SK-N-SH (cell line): ENCODE measurements at regions not wholly inside any gene's neighbourhood (a gene's known extent, or its start where the extent isn't known, plus 50 kb on each side); places are given as distances from the start of the nearest gene placed in this dataset.

Experiments
- CTCF ChIA-PET: fragments of 300-600, 350-600 bp; formaldehyde crosslinking; extraction: SDS; loops from one replicate; lab custom pipeline; 2021; lab: Yijun Ruan, JAX
- POLR2A ChIA-PET: fragments of 350-600 bp; sonication (Branson Sonifier 250); formaldehyde crosslinking; extraction: SDS; loops from one replicate; lab custom pipeline; 2020; ENCODE audit warnings: antibody characterized with exemption, inconsistent platforms; lab: Yijun Ruan, JAX
- DNase-seq: peaks from one replicate; pipeline ENCODE4 v3.0.0; 2012
- H2AFZ ChIP-seq: fragments of 200-600 bp; sonication (generic); 2 replicates; pipeline ENCODE4 v1.8.1; 2016; ENCODE audit warnings: antibody characterized with exemption, mild to moderate bottlenecking, low read depth
- H3F3A ChIP-seq: fragments of 200-600 bp; sonication (generic); replicated peaks from 2 replicates; pipeline ENCODE3; 2016; ENCODE audit warnings: antibody characterized with exemption, mild to moderate bottlenecking; ENCODE audit not compliant: insufficient read depth
- H3K27ac ChIP-seq, 2 experiments: fragments of 200-500 bp in 1 of 2; fragments of 200-600 bp in 1 of 2; sonication (Bioruptor generic) in 1 of 2; sonication (generic), shearing (Covaris generic) in 1 of 2; 2 replicates each; pipeline versions ENCODE4 v1.5.1 to v1.6.1; 2014 to 2016; ENCODE audit warnings: low read depth in 2 of 2, inconsistent platforms in 1 of 2, low read length in 1 of 2, mild to moderate bottlenecking in 1 of 2, mixed read lengths in 1 of 2
- H3K27me3 ChIP-seq: fragments of 200-600 bp; sonication (generic), shearing (Covaris generic); 2 replicates; pipeline ENCODE4 v1.6.1; 2016; ENCODE audit warnings: mixed run types; ENCODE audit not compliant: insufficient read depth
- H3K36me3 ChIP-seq, 2 experiments: fragments of 200-500 bp in 1 of 2; fragments of 200-600 bp in 1 of 2; sonication (Bioruptor generic) in 1 of 2; sonication (generic) in 1 of 2; replicated peaks in 1 of 2; 2 replicates each; pipeline versions ENCODE3 to v1.5.1; 2014 to 2016; ENCODE audit warnings: low read length in 1 of 2, mild to moderate bottlenecking in 1 of 2; ENCODE audit not compliant: insufficient read depth in 2 of 2, control insufficient read depth in 1 of 2
- H3K4me1 ChIP-seq, 2 experiments: fragments of 200-500 bp in 1 of 2; fragments of 200-600 bp in 1 of 2; sonication (Bioruptor generic) in 1 of 2; sonication (generic), shearing (Covaris generic) in 1 of 2; 2 replicates each; pipeline versions ENCODE4 v1.5.1 to v1.6.1; 2014 to 2016; ENCODE audit warnings: low read depth in 1 of 2, low read length in 1 of 2, mixed run types in 1 of 2; ENCODE audit not compliant: insufficient read depth in 2 of 2, control insufficient read depth in 1 of 2
- H3K4me2 ChIP-seq: fragments of 200-600 bp; sonication (generic), shearing (Covaris generic); 2 replicates; pipeline ENCODE4 v1.6.1; 2017; ENCODE audit warnings: mixed run types
- H3K4me3 ChIP-seq, 2 experiments: fragments of 200-500 bp in 1 of 2; fragments of 200-600 bp in 1 of 2; sonication (Bioruptor generic) in 1 of 2; sonication (generic), shearing (Covaris generic) in 1 of 2; 2 replicates each; pipeline versions ENCODE4 v1.5.1 to v1.8.1; 2014 to 2016; ENCODE audit warnings: low read depth in 2 of 2, inconsistent platforms in 1 of 2, low read length in 1 of 2, mild to moderate bottlenecking in 1 of 2, mixed read lengths in 1 of 2, moderate library complexity in 1 of 2
- H3K79me2 ChIP-seq: fragments of 200-600 bp; sonication (generic); 2 replicates; pipeline ENCODE4 v1.8.1; 2017; ENCODE audit warnings: mild to moderate bottlenecking; ENCODE audit not compliant: insufficient read depth
- H3K9ac ChIP-seq: fragments of 200-600 bp; sonication (generic); 2 replicates; pipeline ENCODE4 v1.6.1; 2017; ENCODE audit warnings: mixed run types
- H3K9me2 ChIP-seq: fragments of 200-600 bp; sonication (generic); 2 replicates; pipeline ENCODE4 v1.6.1; 2017; ENCODE audit warnings: mixed run types
- H3K9me3 ChIP-seq: fragments of 200-600 bp; sonication (generic); 2 replicates; pipeline ENCODE4 v1.6.1; 2017; ENCODE audit warnings: mixed run types, mild to moderate bottlenecking, moderate library complexity
- H4K20me1 ChIP-seq: fragments of 200-600 bp; sonication (generic); 2 replicates; pipeline ENCODE4 v1.6.1; 2017; ENCODE audit warnings: mild to moderate bottlenecking, mixed run types; ENCODE audit not compliant: insufficient read depth
- ELF1 ChIP-seq: IDR thresholded peaks from 2 replicates; pipeline ENCODE4 v1.4.0; 2012
- EZH2phosphoT487 ChIP-seq: fragments of 200-600 bp; sonication (generic); IDR thresholded peaks from 2 replicates; pipeline ENCODE4 v1.6.1; 2017; ENCODE audit warnings: low read depth, mixed run types, mild to moderate bottlenecking, antibody characterized with exemption, moderate library complexity, borderline replicate concordance
- FOXJ3 ChIP-seq: sonication (generic); formaldehyde crosslinking; IDR thresholded peaks from 2 replicates; pipeline ENCODE4 v1.5.1; 2020; ENCODE audit warnings: mild to moderate bottlenecking, missing genetic modification reagents
- FOXM1 ChIP-seq: IDR thresholded peaks from 2 replicates; pipeline ENCODE4 v1.4.0; 2012; ENCODE audit warnings: low read depth, mild to moderate bottlenecking
- IRF3 ChIP-seq: fragments of 150-350 bp; IDR thresholded peaks from 2 replicates; pipeline ENCODE4 v1.6.1; 2016; ENCODE audit warnings: mild to moderate bottlenecking, low read depth, low read length
- MEF2A ChIP-seq: IDR thresholded peaks from 2 replicates; pipeline ENCODE4 v1.4.0; 2012; ENCODE audit warnings: low read depth, borderline replicate concordance
- MXI1 ChIP-seq: IDR thresholded peaks from 2 replicates; pipeline ENCODE4 v1.6.1; 2012; ENCODE audit warnings: mild to moderate bottlenecking, low read depth, low read length, improper control_type of control experiment
- NRF1 ChIP-seq: IDR thresholded peaks from 2 replicates; pipeline ENCODE4 v1.6.1; 2012; ENCODE audit warnings: low read depth, mild to moderate bottlenecking, low read length
- POLR2AphosphoS5 ChIP-seq: IDR thresholded peaks from 2 replicates; pipeline ENCODE4 v1.6.1; 2012; ENCODE audit warnings: low read depth, low read length
- RCOR1 ChIP-seq: fragments of 150-350 bp; IDR thresholded peaks from 2 replicates; pipeline ENCODE4 v1.6.1; 2017; ENCODE audit warnings: antibody characterized with exemption, low read length
- REST ChIP-seq: IDR thresholded peaks from 2 replicates; pipeline ENCODE4 v1.6.1; 2012; ENCODE audit warnings: mild to moderate bottlenecking, low read depth, low read length, moderate library complexity
- RFX5 ChIP-seq: IDR thresholded peaks from 2 replicates; pipeline ENCODE4 v1.6.1; 2012; ENCODE audit warnings: mild to moderate bottlenecking, improper control_type of control experiment, low read length
- RXRA ChIP-seq: IDR thresholded peaks from 2 replicates; pipeline ENCODE4 v1.4.0; 2012; ENCODE audit warnings: low read depth, mild to moderate bottlenecking, borderline replicate concordance
- SIN3A ChIP-seq: IDR thresholded peaks from 2 replicates; pipeline ENCODE4 v1.6.1; 2012; ENCODE audit warnings: low read depth, mild to moderate bottlenecking, low read length, moderate library complexity, borderline replicate concordance
- SMC3 ChIP-seq: IDR thresholded peaks from 2 replicates; pipeline ENCODE4 v1.6.1; 2012; ENCODE audit warnings: low read depth, low read length, improper control_type of control experiment
- TAF1 ChIP-seq: IDR thresholded peaks from 2 replicates; pipeline ENCODE4 v1.6.1; 2012; ENCODE audit warnings: low read depth, mild to moderate bottlenecking, low read length, moderate library complexity, borderline replicate concordance
- TCF12 ChIP-seq: IDR thresholded peaks from 2 replicates; pipeline ENCODE4 v1.4.0; 2012
- TEAD4 ChIP-seq: IDR thresholded peaks from 2 replicates; pipeline ENCODE4 v1.4.0; 2012; ENCODE audit warnings: mild to moderate bottlenecking, borderline replicate concordance; ENCODE audit not compliant: insufficient read depth
- USF1 ChIP-seq: IDR thresholded peaks from 2 replicates; pipeline ENCODE4 v1.4.0; 2012; ENCODE audit warnings: low read depth, borderline replicate concordance
- USF2 ChIP-seq: fragments of 150-350 bp; IDR thresholded peaks from 2 replicates; pipeline ENCODE4 v1.6.1; 2017; ENCODE audit warnings: antibody characterized with exemption, low read length, low read depth, borderline replicate concordance
- YY1 ChIP-seq: IDR thresholded peaks from 2 replicates; pipeline ENCODE4 v1.4.0; 2012; ENCODE audit warnings: low read depth, mild to moderate bottlenecking
- WGBS: methylation state at CpG from one replicate; pipeline ENCODE4 v1.1.6; 2017; ENCODE audit warnings: low lambda C conversion rate; 5-methylcytosine and 5-hydroxymethylcytosine counted together

GRCh38 chr9:134225186-134225585 lies 60.8 kb upstream of the RNU6ATAC start:
- POLR2A ChIA-PET: no interaction called here
- no peak for DNase-seq
- CTCF ChIA-PET: no interaction called here

GRCh38 chr9:134225816-134226215 lies 61.5 kb upstream of the RNU6ATAC start:
- Histone ChIP-seq H4K20me1 (no peaks in the 10 kb centered on the region), H3K79me2 (no peaks in the 10 kb centered on the region), H3F3A (no peaks in the 10 kb centered on the region), H3K4me1 (peaks cover 0 to 3% of the 10 kb centered on the region in 2 experiments; a peak in 1 of 4 replicates), H3K27me3 (0 out of 2 replicates have a peak, but pooled peaks cover 11% of the 10 kb centered on the region), H2AFZ (no peak overlapping the region), H3K9me3 (no peaks in the 10 kb centered on the region), H3K36me3 (no peaks in the 10 kb centered on the region), H3K27ac (no peak overlapping the region), H3K4me2 (no peak overlapping the region), H3K9me2 (no peaks in the 10 kb centered on the region), H3K9ac (no peak overlapping the region), H3K4me3 (no peak overlapping the region)
- DNase-seq: no peak
- ChIA-PET CTCF (no interaction called here), POLR2A (no interaction called here)
- 56% methylated on average over 3 of the region's 7 CpGs for WGBS
- no peak for TF ChIP-seq USF2
- no peak for TF ChIP-seq ELF1
- TF ChIP-seq NRF1: no peak
- TF ChIP-seq REST: no peak
- TF ChIP-seq RXRA: no peak
- no peak for TF ChIP-seq SIN3A
- no peak for TF ChIP-seq USF1
- no peak for TF ChIP-seq MEF2A
- TF ChIP-seq YY1: no peak
- TF ChIP-seq RFX5: no peak
- no peak for TF ChIP-seq RCOR1
- TF ChIP-seq MXI1: no peak
- TF ChIP-seq TCF12: no peak
- TF ChIP-seq IRF3: no peak
- TF ChIP-seq FOXJ3: no peak
- no peak for TF ChIP-seq EZH2phosphoT487
- no peak for TF ChIP-seq SMC3

More at GRCh38 chr9:134225186-134225585, 60.8 kb upstream of the RNU6ATAC start:
- no peak for TF ChIP-seq TAF1
- TF ChIP-seq TEAD4: no peak
- TF ChIP-seq IRF3: no peak
- TF ChIP-seq FOXM1: no peak
- TF ChIP-seq ELF1: no peak
- no peak for TF ChIP-seq POLR2AphosphoS5
- TF ChIP-seq NRF1: no peak
- H3F3A ChIP-seq: no peaks in the 10 kb centered on the region
- H3K4me1 ChIP-seq: peaks cover 0 to 3% of the 10 kb centered on the region in 2 experiments; a peak in 1 of 4 replicates
- H3K9ac ChIP-seq: no peak overlapping the region
- H3K79me2 ChIP-seq: no peaks in the 10 kb centered on the region
- no peaks in the 10 kb centered on the region for H4K20me1 ChIP-seq
- no peak overlapping the region for H3K4me2 ChIP-seq
- H3K9me2 ChIP-seq: no peaks in the 10 kb centered on the region
- no peak overlapping the region for H3K27ac ChIP-seq
- WGBS: 100% methylated on average over 2 of the region's 8 CpGs
- H3K9me3 ChIP-seq: no peaks in the 10 kb centered on the region
- H2AFZ ChIP-seq: no peak overlapping the region
- H3K27me3 ChIP-seq: 0 out of 2 replicates have a peak, but pooled peaks cover 11% of the 10 kb centered on the region
- no peak overlapping the region for H3K4me3 ChIP-seq
- no peaks in the 10 kb centered on the region for H3K36me3 ChIP-seq
